ENCODE measurements at regions not wholly inside any gene's neighbourhood (a gene's known extent, or its start where the extent isn't known, plus 50 kb on each side); places are given as distances from the start of the nearest gene placed in this dataset.

DNA sequence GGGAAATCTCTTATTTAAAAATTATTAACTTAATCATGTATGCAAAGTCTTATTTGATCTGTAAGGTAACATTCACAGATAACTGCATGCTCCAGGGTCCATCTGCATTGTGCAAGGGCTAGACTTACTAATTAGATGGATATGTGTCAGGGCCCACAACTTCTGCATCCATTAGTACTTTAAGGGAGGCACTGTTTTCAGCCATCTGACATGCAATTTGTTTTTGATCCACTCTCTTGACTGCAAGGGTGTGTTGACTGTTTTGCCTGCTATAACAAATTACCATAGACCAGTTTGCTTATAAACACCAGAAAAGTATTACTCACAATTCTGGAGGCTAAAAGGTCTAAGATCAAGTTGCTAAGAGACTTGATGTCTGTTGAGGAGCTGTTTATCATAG, 542.1 kb upstream of the HS3ST1 start:
- CTCF ChIA-PET, result no interaction called here
- H3K27ac Mint-ChIP-seq (ENCODE audit: unreplicated experiment), result no peak overlapping the region
- intact Hi-C loops (cut with micrococcal nuclease; ENCODE audit: unreplicated experiment), result no loop called here
- POLR2A ChIA-PET, result no interaction called here
- H3K9me3 ChIP-seq, result no peaks in the 10 kb centered on the region
- no peaks in the 10 kb centered on the region for H3K4me1 ChIP-seq
- no peaks in the 10 kb centered on the region for H3K36me3 Mint-ChIP-seq (ENCODE audit: insufficient read depth, unreplicated experiment)
- H3K27me3 ChIP-seq (replicated peaks; ENCODE audit: control insufficient read depth, insufficient read depth, low read length), result no peaks in the 10 kb centered on the region
- H3K4me3 ChIP-seq (ENCODE audit: low read depth, low read length), result no peak overlapping the region
- H3K36me3 ChIP-seq (ENCODE audit: control insufficient read depth, insufficient read depth, low read length), result no peaks in the 10 kb centered on the region
- TF ChIP-seq, protein P1, sequence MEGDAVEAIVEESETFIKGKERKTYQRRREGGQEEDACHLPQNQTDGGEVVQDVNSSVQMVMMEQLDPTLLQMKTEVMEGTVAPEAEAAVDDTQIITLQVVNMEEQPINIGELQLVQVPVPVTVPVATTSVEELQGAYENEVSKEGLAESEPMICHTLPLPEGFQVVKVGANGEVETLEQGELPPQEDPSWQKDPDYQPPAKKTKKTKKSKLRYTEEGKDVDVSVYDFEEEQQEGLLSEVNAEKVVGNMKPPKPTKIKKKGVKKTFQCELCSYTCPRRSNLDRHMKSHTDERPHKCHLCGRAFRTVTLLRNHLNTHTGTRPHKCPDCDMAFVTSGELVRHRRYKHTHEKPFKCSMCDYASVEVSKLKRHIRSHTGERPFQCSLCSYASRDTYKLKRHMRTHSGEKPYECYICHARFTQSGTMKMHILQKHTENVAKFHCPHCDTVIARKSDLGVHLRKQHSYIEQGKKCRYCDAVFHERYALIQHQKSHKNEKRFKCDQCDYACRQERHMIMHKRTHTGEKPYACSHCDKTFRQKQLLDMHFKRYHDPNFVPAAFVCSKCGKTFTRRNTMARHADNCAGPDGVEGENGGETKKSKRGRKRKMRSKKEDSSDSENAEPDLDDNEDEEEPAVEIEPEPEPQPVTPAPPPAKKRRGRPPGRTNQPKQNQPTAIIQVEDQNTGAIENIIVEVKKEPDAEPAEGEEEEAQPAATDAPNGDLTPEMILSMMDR (IDR thresholded peaks at IDR 0.05; ENCODE audit: insufficient read depth in 1 of 2, low read depth in 1 of 2, low read length in 1 of 2, severe bottlenecking in 1 of 2, unreplicated experiment in 1 of 2), result no peak
- no TSS peak for BruUV-seq (replicated peaks)
- DNase-seq, result no peak
- no peaks in the 10 kb centered on the region for H3K4me1 Mint-ChIP-seq (ENCODE audit: low read depth, unreplicated experiment)
- no peaks in the 10 kb centered on the region for H3K9me3 Mint-ChIP-seq (ENCODE audit: unreplicated experiment)
- H3K4me3 Mint-ChIP-seq (ENCODE audit: unreplicated experiment), result no peak overlapping the region
- H3K27me3 Mint-ChIP-seq (ENCODE audit: insufficient read depth, unreplicated experiment), result no peaks in the 10 kb centered on the region

DNA sequence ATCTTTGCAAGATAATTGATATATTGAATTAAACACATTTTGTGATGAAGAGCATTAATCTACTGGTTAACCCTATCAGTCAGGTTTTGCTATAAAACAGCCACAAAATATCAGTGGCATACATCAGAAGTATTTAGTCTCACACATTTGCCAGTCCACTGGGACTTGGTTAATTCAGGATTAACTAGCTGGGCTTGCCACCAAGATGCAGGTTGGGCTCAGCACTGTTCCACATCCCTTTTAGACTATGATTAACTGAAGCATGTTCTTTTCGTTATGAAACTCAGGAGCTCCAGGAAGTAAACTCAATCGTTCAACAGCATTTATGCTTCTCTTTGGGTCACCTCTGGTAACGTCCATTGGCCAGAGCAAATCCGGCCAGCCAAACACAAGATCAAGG, 538.1 kb upstream of the HS3ST1 start:
- H3K27ac Mint-ChIP-seq (ENCODE audit: unreplicated experiment), result no peak overlapping the region
- no TSS peak for BruUV-seq (replicated peaks)
- TF ChIP-seq, protein P1 (IDR thresholded peaks at IDR 0.05; ENCODE audit: insufficient read depth in 1 of 2, low read depth in 1 of 2, low read length in 1 of 2, severe bottlenecking in 1 of 2, unreplicated experiment in 1 of 2), result no peak
- no peak for DNase-seq
- Histone ChIP-seq H3K4me3 (ENCODE audit: low read depth, low read length) (no peak overlapping the region), H3K9me3 (no peaks in the 10 kb centered on the region), H3K27me3 (replicated peaks; ENCODE audit: control insufficient read depth, insufficient read depth, low read length) (no peaks in the 10 kb centered on the region), H3K4me1 (no peaks in the 10 kb centered on the region), H3K36me3 (ENCODE audit: control insufficient read depth, insufficient read depth, low read length) (no peaks in the 10 kb centered on the region)
- POLR2A ChIA-PET, result no interaction called here
- no peaks in the 10 kb centered on the region for H3K27me3 Mint-ChIP-seq (ENCODE audit: insufficient read depth, unreplicated experiment)
- no peak overlapping the region for H3K4me3 Mint-ChIP-seq (ENCODE audit: unreplicated experiment)
- no peaks in the 10 kb centered on the region for H3K36me3 Mint-ChIP-seq (ENCODE audit: insufficient read depth, unreplicated experiment)
- no peaks in the 10 kb centered on the region for H3K4me1 Mint-ChIP-seq (ENCODE audit: low read depth, unreplicated experiment)
- intact Hi-C loops (cut with micrococcal nuclease; ENCODE audit: unreplicated experiment), result no loop called here
- CTCF ChIA-PET, result no interaction called here
- H3K9me3 Mint-ChIP-seq (ENCODE audit: unreplicated experiment), result no peaks in the 10 kb centered on the region

DNA sequence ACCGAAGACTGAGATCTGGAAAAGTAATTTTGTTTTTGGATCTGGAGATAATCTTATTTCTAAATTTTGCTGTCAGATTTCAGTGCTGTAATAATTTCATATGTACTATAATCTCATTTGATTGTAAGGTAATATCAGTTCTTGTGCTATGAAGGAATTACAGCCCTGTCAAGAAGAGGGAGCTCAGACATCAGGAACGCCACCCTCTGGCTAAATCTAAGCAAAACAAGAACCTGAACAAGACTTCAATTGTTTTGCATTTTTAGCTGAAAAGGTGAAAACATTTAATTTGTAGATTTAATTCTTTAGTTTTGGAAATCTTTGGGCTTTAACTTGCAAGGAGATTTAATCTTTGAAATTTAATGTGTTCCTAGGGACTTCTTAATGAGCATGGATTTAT, 525.4 kb upstream of the HS3ST1 start:
- no peaks in the 10 kb centered on the region for H3K4me1 Mint-ChIP-seq (ENCODE audit: low read depth, unreplicated experiment)
- no peak overlapping the region for H3K4me3 Mint-ChIP-seq (ENCODE audit: unreplicated experiment)
- ChIA-PET CTCF (interaction anchor here (0.7 to 0.8 kb wide), 2 partner anchors 14 to 188 kb away, joined by 3 to 4 read pairs; no protein-coding TSS in a partner anchor), POLR2A (no interaction called here)
- BruUV-seq (replicated peaks), result no TSS peak
- TF ChIP-seq, protein P1 (IDR thresholded peaks at IDR 0.05; ENCODE audit: insufficient read depth in 1 of 2, low read depth in 1 of 2, low read length in 1 of 2, severe bottlenecking in 1 of 2, unreplicated experiment in 1 of 2), result no peak
- H3K27ac Mint-ChIP-seq (ENCODE audit: unreplicated experiment), result no peak overlapping the region
- H3K4me3 ChIP-seq (ENCODE audit: low read depth, low read length), result no peak overlapping the region
- no peaks in the 10 kb centered on the region for H3K36me3 Mint-ChIP-seq (ENCODE audit: insufficient read depth, unreplicated experiment)
- intact Hi-C loops (cut with micrococcal nuclease; ENCODE audit: unreplicated experiment), result loop anchor here (1.0 to 10.0 kb wide), 4 partner anchors 147 to 1399 kb away; no protein-coding TSS in a partner anchor
- H3K9me3 ChIP-seq, result no peaks in the 10 kb centered on the region
- no peaks in the 10 kb centered on the region for H3K27me3 ChIP-seq (replicated peaks; ENCODE audit: control insufficient read depth, insufficient read depth, low read length)
- DNase-seq, result no peak
- no peaks in the 10 kb centered on the region for H3K36me3 ChIP-seq (ENCODE audit: control insufficient read depth, insufficient read depth, low read length)
- no peaks in the 10 kb centered on the region for H3K27me3 Mint-ChIP-seq (ENCODE audit: insufficient read depth, unreplicated experiment)
- H3K9me3 Mint-ChIP-seq (ENCODE audit: unreplicated experiment), result no peaks in the 10 kb centered on the region
- H3K4me1 ChIP-seq, result no peaks in the 10 kb centered on the region

All from Caco-2 (cell line).